Immature natural killer cell (primary cell): ENCODE measurements at regions not wholly inside any gene's neighbourhood (a gene's known extent, or its start where the extent isn't known, plus 50 kb on each side); places are given as distances from the start of the nearest gene placed in this dataset.
A peak's percentile ranks its signal among the peaks of the same experiment; 100 is the strongest.
"Not testable (repeated sequence)": the region's sequence is repeated elsewhere in the genome, so short reads cannot be mapped to it uniquely, and the experiment has no call there.

Experiments used
- DNase-seq, 3 donors: peaks; one replicate each; pipeline ENCODE4 v3.0.0; 2022; ENCODE audit warnings: mixed read lengths in 1 of 3
- H3K27ac Mint-ChIP-seq, 6 donors: one replicate each; pipeline ENCODE4 v1.8.0; 2020; ENCODE audit warnings: mixed read lengths in 6 of 6, mild to moderate bottlenecking in 5 of 6, inconsistent platforms in 4 of 6, moderate library complexity in 3 of 6
- H3K27me3 Mint-ChIP-seq, 3 donors: one replicate each; pipeline ENCODE4 v1.8.0; 2020 to 2021; ENCODE audit warnings: low read depth in 3 of 3, mild to moderate bottlenecking in 3 of 3, mixed read lengths in 3 of 3, moderate library complexity in 3 of 3, inconsistent platforms in 1 of 3
- H3K36me3 Mint-ChIP-seq, 3 donors: one replicate each; pipeline ENCODE4 v1.8.0; 2020; ENCODE audit warnings: mixed read lengths in 3 of 3, inconsistent platforms in 2 of 3, mild to moderate bottlenecking in 2 of 3
- H3K4me1 Mint-ChIP-seq, 2 donors: one replicate each; pipeline ENCODE4 v1.8.0; 2020; ENCODE audit warnings: inconsistent platforms in 2 of 2, mild to moderate bottlenecking in 2 of 2, mixed read lengths in 2 of 2, moderate library complexity in 1 of 2
- H3K4me3 Mint-ChIP-seq, 5 donors: one replicate each; pipeline ENCODE4 v1.8.0; 2020; ENCODE audit warnings: mild to moderate bottlenecking in 5 of 5, mixed read lengths in 5 of 5, inconsistent platforms in 3 of 5, moderate library complexity in 3 of 5
- H3K9me3 Mint-ChIP-seq, 6 donors: one replicate each; pipeline ENCODE4 v1.8.0; 2020; ENCODE audit warnings: mild to moderate bottlenecking in 6 of 6, mixed read lengths in 6 of 6, inconsistent platforms in 4 of 6, moderate library complexity in 3 of 6

- Mint-ChIP-seq H3K27ac (no peak overlapping the region), H3K27me3 (peaks cover 2 to 7% (median 3%) of the 10 kb centered on the region in 3 donors), H3K36me3 (no peaks in the 10 kb centered on the region), H3K4me3 (no peak overlapping the region), H3K9me3 (peaks cover 0 to 2% (median 0%) of the 10 kb centered on the region in 6 donors), H3K4me1 (no peaks in the 10 kb centered on the region)
- DNase-seq: no peak
These were observed 128.8 kb upstream of the OR4E1 start for GRCh38 chr14:21802441-21802840.

DNA sequence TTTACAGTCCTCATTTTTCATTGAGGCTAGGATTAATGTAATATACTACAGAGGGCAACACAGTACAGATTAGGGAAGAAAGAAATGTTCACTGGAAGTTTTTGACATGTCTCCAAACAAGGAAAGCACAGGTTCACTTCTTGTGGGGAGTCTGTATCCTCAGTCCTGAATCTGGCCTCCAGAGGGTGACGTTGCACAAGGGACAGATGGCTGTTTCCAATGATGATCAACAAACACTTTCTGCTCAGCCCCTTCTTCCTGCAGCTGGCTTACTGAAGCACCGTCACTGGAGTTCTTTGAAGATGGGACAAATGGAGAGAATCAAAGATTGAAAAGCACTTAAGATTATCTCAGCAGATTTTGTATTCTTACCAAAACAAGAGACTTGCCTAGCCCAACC lies 123.3 kb upstream of the OR4E1 start:
- H3K4me1 Mint-ChIP-seq: no peaks in the 10 kb centered on the region
- H3K27me3 Mint-ChIP-seq: peaks cover 2% of the 10 kb centered on the region in 3 donors
- no peak for DNase-seq
- no peak overlapping the region for H3K27ac Mint-ChIP-seq
- peaks cover 0 to 7% (median 0%) of the 10 kb centered on the region in 6 donors for H3K9me3 Mint-ChIP-seq
- H3K36me3 Mint-ChIP-seq: no peaks in the 10 kb centered on the region
- H3K4me3 Mint-ChIP-seq: no peak overlapping the region

GRCh38 chr14:21795456-21795855 lies 121.8 kb upstream of the OR4E1 start:
- Mint-ChIP-seq H3K4me1 (no peaks in the 10 kb centered on the region), H3K27me3 (peaks cover 2% of the 10 kb centered on the region in 3 donors), H3K36me3 (no peaks in the 10 kb centered on the region), H3K9me3 (peaks cover 0 to 7% (median 0%) of the 10 kb centered on the region in 6 donors), H3K4me3 (no peak overlapping the region), H3K27ac (no peak overlapping the region)
- no peak for DNase-seq

DNA sequence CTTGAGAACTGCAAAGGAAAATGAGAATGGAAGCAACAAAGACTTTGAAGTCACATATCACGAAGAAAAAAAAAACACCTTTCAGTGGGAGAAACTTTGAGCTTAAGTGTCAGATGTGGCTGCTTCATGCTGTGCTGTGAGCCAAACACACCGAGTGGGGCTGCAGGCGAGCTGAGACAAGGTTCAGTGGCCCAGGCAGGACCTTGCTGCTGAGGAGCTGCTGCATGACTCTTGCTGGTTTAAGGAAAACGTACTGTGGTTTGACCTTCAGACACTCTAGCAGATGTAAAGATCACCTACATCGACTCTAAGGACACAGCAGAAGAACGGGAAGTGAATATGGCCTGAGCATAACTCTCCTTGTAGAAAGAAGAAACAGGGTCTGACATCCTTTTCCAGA lies 118.1 kb upstream of the OR4E1 start:
- H3K4me3 Mint-ChIP-seq: no peak overlapping the region
- H3K36me3 Mint-ChIP-seq: no peaks in the 10 kb centered on the region
- H3K27ac Mint-ChIP-seq: no peak overlapping the region
- peaks cover 5 to 10% (median 6%) of the 10 kb centered on the region in 3 donors for H3K27me3 Mint-ChIP-seq
- no peak for DNase-seq
- no peaks in the 10 kb centered on the region for H3K4me1 Mint-ChIP-seq
- H3K9me3 Mint-ChIP-seq: peaks cover 0 to 7% (median 0%) of the 10 kb centered on the region in 6 donors

- not testable (repeated sequence) for H3K4me3 Mint-ChIP-seq, H3K4me1 Mint-ChIP-seq, H3K9me3 Mint-ChIP-seq, H3K27ac Mint-ChIP-seq, DNase-seq, H3K36me3 Mint-ChIP-seq
- peaks cover 2 to 15% (median 7%) of the 10 kb centered on the region in 3 donors for H3K27me3 Mint-ChIP-seq
These were observed 115.1 kb upstream of the OR4E1 start for GRCh38 chr14:21788687-21789086.

DNA sequence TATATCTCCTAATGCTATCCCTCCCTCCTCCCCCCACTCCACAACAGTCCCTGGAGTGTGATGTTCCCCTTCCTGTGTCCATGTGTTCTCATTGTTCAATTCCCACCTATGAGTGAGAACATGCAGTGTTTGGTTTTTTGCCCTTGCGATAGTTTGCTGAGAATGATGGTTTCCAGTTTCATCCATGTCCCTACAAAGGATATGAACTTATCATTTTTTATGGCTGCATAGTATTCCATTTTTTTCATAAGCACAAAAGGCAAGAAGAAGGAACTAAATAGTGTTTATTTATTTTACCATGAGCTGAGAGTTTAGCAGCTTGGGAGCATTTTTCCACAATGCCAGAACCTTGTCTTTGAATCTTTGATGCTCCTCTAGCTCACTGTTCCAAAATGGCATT lies 113.6 kb upstream of the OR4E1 start:
- not testable (repeated sequence) for H3K27ac Mint-ChIP-seq, DNase-seq, H3K36me3 Mint-ChIP-seq, H3K4me1 Mint-ChIP-seq, H3K4me3 Mint-ChIP-seq, H3K9me3 Mint-ChIP-seq
- H3K27me3 Mint-ChIP-seq: peaks cover 2 to 15% (median 7%) of the 10 kb centered on the region in 3 donors

GRCh38 chr14:21781543-21781942 lies 107.9 kb upstream of the OR4E1 start:
- Mint-ChIP-seq H3K27ac (no peak overlapping the region), H3K36me3 (no peaks in the 10 kb centered on the region), H3K4me1 (no peaks in the 10 kb centered on the region), H3K27me3 (peaks cover 2 to 8% (median 4%) of the 10 kb centered on the region in 3 donors), H3K4me3 (no peak overlapping the region), H3K9me3 (no peaks in the 10 kb centered on the region)
- DNase-seq: no peak

GRCh38 chr14:21780429-21781084 lies 106.9 kb upstream of the OR4E1 start:
- Mint-ChIP-seq H3K36me3 (no peaks in the 10 kb centered on the region), H3K27me3 (peaks cover 4 to 7% (median 5%) of the 10 kb centered on the region in 3 donors), H3K4me3 (no peak overlapping the region)

DNA sequence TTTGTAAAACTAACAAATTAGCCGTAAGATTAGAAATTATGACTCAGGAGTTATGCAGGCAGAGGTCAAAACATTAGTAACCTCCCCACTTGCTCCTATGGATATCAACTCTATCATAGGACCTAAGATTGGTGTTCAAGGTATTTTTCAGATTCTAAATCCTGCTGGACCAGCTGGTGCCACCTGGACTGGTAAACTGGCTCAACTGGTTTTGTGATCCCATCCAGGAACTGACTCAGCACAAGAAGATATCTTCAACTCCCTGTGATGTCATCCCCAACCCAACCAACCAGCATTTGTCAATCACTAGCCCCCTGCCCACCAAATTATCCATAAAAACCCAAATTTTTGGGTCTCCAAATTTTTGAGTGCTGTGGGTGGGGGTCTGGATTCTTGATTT lies 98.1 kb upstream of the OR4E1 start:
- Mint-ChIP-seq H3K4me1 (no peaks in the 10 kb centered on the region), H3K36me3 (no peaks in the 10 kb centered on the region), H3K27ac (no peak overlapping the region), H3K27me3 (peaks cover 4 to 10% (median 8%) of the 10 kb centered on the region in 3 donors), H3K4me3 (no peak overlapping the region), H3K9me3 (no peaks in the 10 kb centered on the region)
- no peak for DNase-seq

More at GRCh38 chr14:21780429-21781084, 106.9 kb upstream of the OR4E1 start:
- H3K27ac Mint-ChIP-seq: no peak overlapping the region
- no peaks in the 10 kb centered on the region for H3K9me3 Mint-ChIP-seq
- DNase-seq: no peak
- no peaks in the 10 kb centered on the region for H3K4me1 Mint-ChIP-seq

DNA sequence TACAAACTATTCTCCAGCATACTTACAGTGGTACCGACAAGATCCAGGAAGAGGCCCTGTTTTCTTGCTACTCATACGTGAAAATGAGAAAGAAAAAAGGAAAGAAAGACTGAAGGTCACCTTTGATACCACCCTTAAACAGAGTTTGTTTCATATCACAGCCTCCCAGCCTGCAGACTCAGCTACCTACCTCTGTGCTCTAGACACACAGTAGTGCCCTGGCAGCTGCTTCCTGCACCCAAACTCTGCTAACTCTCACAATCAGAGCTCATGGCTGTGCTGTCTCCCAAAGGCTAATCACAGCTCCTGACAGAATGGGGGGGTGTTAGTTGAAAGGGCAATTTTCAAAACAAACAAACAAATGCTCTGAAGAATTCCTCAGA lies 95.2 kb upstream of the OR4E1 start:
- peaks cover 2 to 8% (median 4%) of the 10 kb centered on the region in 3 donors for H3K27me3 Mint-ChIP-seq
- no peaks in the 10 kb centered on the region for H3K4me1 Mint-ChIP-seq
- no peaks in the 10 kb centered on the region for H3K36me3 Mint-ChIP-seq
- H3K27ac Mint-ChIP-seq: no peak overlapping the region
- peaks cover 0 to 1% (median 0%) of the 10 kb centered on the region in 6 donors for H3K9me3 Mint-ChIP-seq
- DNase-seq: no peak
- no peak overlapping the region for H3K4me3 Mint-ChIP-seq

- Mint-ChIP-seq H3K4me3 (no peak overlapping the region), H3K4me1 (no peaks in the 10 kb centered on the region), H3K27ac (no peak overlapping the region), H3K27me3 (peaks cover 4 to 8% (median 7%) of the 10 kb centered on the region in 3 donors), H3K36me3 (no peaks in the 10 kb centered on the region), H3K9me3 (peaks cover 0 to 4% (median 0%) of the 10 kb centered on the region in 6 donors)
- no peak for DNase-seq
These were observed 94.7 kb upstream of the OR4E1 start for GRCh38 chr14:21768116-21768874.

GRCh38 chr14:21760360-21760759 lies 86.7 kb upstream of the OR4E1 start:
- peaks cover 3 to 16% (median 16%) of the 10 kb centered on the region in 3 donors for H3K27me3 Mint-ChIP-seq
- not testable (repeated sequence) for H3K27ac Mint-ChIP-seq, DNase-seq, H3K36me3 Mint-ChIP-seq, H3K4me1 Mint-ChIP-seq, H3K4me3 Mint-ChIP-seq, H3K9me3 Mint-ChIP-seq

GRCh38 chr14:21749306-21749868 lies 75.8 kb upstream of the OR4E1 start:
- Mint-ChIP-seq H3K36me3 (no peaks in the 10 kb centered on the region), H3K27me3 (peaks cover 0 to 3% (median 3%) of the 10 kb centered on the region in 3 donors), H3K27ac (no peak overlapping the region), H3K4me3 (no peak overlapping the region), H3K4me1 (peaks cover 3 to 8% of the 10 kb centered on the region in 2 donors), H3K9me3 (no peaks in the 10 kb centered on the region)
- no peak for DNase-seq

DNA sequence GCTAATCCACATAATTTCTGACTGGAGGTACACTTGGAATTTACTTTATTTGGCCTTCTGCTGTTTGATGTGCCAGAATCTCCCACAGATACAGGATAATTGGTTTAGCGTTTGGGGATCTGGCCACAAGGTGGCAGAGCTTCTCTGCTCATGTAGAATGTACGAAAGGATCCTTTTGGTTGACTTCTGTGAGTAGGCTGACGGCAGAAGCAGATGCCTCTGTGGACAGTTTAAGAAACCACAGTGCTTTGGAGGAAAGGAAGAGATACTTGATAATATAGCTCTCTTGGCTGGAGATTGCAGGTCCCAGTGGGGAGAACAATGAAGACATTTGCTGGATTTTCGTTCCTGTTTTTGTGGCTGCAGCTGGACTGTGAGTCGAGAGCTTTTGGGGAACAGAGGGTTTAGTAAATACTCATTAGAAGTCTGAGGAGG lies 75.3 kb upstream of the OR4E1 start:
- H3K9me3 Mint-ChIP-seq: no peaks in the 10 kb centered on the region
- H3K4me1 Mint-ChIP-seq: peaks cover 3 to 8% of the 10 kb centered on the region in 2 donors
- peak in 1 of 3 donors; percentile 10 for DNase-seq
- no peak overlapping the region for H3K27ac Mint-ChIP-seq
- no peaks in the 10 kb centered on the region for H3K36me3 Mint-ChIP-seq
- no peak overlapping the region for H3K4me3 Mint-ChIP-seq
- H3K27me3 Mint-ChIP-seq: peaks cover 0 to 4% (median 3%) of the 10 kb centered on the region in 3 donors
